Natural killer cell (primary cell): ENCODE measurements at regions not wholly inside any gene's neighbourhood (a gene's known extent, or its start where the extent isn't known, plus 50 kb on each side); places are given as distances from the start of the nearest gene placed in this dataset.

Experiments
- ATAC-seq, 3 donors: fragments of 150-1000 bp in 2 of 3; fragments of 200-7000 bp in 1 of 3; cut with Tn5 transposase; 1 replicate in 1 of 3; 2 replicates in 2 of 3; pipeline ENCODE4 v1.10.0; 2021; ENCODE audit warnings: mild to moderate bottlenecking in 2 of 3, moderate library complexity in 2 of 3
- DNase-seq, 2 donors: peaks; one replicate each; pipeline versions ENCODE4 v3.0.0 to v3.0.0-alpha.2; 2013 to 2021; ENCODE audit warnings: mixed read lengths in 1 of 2
- H3K27ac ChIP-seq: one replicate; pipeline ENCODE4 v1.5.1; 2013; ENCODE audit warnings: mild to moderate bottlenecking, low read length
- H3K27me3 ChIP-seq: one replicate; pipeline ENCODE4 v1.6.1; 2013; ENCODE audit warnings: low read length; ENCODE audit not compliant: control insufficient read depth, insufficient read depth
- H3K36me3 ChIP-seq: one replicate; pipeline ENCODE4 v1.6.1; 2013; ENCODE audit warnings: low read length; ENCODE audit not compliant: control insufficient read depth, insufficient read depth
- H3K4me1 ChIP-seq: one replicate; pipeline ENCODE4 v1.6.1; 2013; ENCODE audit warnings: low read length; ENCODE audit not compliant: control insufficient read depth, insufficient read depth
- H3K4me3 ChIP-seq: one replicate; pipeline ENCODE4 v1.5.1; 2013; ENCODE audit warnings: low read length
- H3K9me3 ChIP-seq: one replicate; pipeline ENCODE4 v1.6.1; 2013; ENCODE audit warnings: low read length; ENCODE audit not compliant: control insufficient read depth, insufficient read depth
- H3K27ac Mint-ChIP-seq, 2 donors: one replicate each; pipeline ENCODE4 v1.8.0; 2022; ENCODE audit warnings: mild to moderate bottlenecking in 2 of 2, mixed read lengths in 2 of 2, moderate library complexity in 1 of 2
- H3K27me3 Mint-ChIP-seq, 2 donors: one replicate each; pipeline ENCODE4 v1.8.0; 2022; ENCODE audit warnings: low read depth in 2 of 2, mixed read lengths in 2 of 2
- H3K36me3 Mint-ChIP-seq: one replicate; pipeline ENCODE4 v1.8.0; 2022; ENCODE audit warnings: mixed read lengths
- H3K4me1 Mint-ChIP-seq, 2 donors: one replicate each; pipeline ENCODE4 v1.8.0; 2022; ENCODE audit warnings: mixed read lengths in 2 of 2
- H3K4me3 Mint-ChIP-seq: one replicate; pipeline ENCODE4 v1.8.0; 2022; ENCODE audit warnings: mild to moderate bottlenecking, moderate library complexity, mixed read lengths
- H3K9me3 Mint-ChIP-seq, 2 donors: one replicate each; pipeline ENCODE4 v1.8.0; 2022; ENCODE audit warnings: mixed read lengths in 2 of 2
- CTCF ChIP-seq: fragments of 200-600 bp; IDR thresholded peaks from one replicate; pipeline ENCODE4 v1.8.0; 2022; ENCODE audit warnings: antibody characterized with exemption
- WGBS: methylation state at CpG from one replicate; pipeline ENCODE4 v1.1.7; 2013; ENCODE audit warnings: missing lambda C conversion rate; ENCODE audit not compliant: insufficient coverage; 5-methylcytosine and 5-hydroxymethylcytosine counted together
- intact Hi-C: fragments of 100-400 bp; cut with micrococcal nuclease; formaldehyde crosslinking; loops from one replicate; pipeline ENCODE4 v1.14.2; 2022

DNA sequence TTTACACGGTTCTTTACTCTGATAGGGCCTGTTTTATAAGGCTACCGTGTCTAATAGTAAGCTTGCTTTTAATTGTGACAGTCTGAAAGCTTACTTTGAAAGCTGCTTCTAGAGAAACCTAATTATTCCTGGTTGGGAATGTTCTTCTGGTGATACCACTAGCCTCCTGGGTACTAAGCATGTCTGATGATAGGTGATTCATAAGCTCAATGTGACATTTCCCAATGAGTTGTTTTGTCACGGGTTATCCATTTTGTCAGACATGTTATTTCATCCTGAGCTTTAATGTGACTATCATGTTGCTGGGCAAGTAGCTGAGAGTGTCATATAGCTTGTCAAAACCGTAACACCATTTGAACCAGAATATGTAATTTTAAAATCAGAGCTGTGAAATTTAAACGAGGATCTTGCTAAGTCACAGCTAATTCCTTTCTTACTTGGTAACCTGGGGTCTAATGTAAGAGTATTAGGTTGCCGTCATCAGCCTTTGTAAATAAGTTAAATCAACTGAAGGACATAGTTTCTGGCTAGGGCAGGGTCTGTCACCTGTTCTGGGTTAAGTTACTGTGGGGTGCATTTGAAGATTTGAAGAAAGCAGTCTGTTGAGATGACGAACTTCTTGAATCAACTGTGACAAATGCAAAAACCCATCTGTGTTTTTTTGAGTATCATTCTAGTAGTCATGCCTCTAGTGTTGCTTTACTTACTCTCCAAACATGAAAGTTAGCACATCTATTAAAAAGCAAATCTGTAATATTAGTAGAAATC is 529.2 kb downstream of the USP25 start:
- intact Hi-C loops: no loop called here
- Histone ChIP-seq H3K27me3 (no peaks in the 10 kb centered on the region), H3K4me3 (no peak overlapping the region), H3K27ac (no peak overlapping the region), H3K9me3 (no peaks in the 10 kb centered on the region), H3K36me3 (no peaks in the 10 kb centered on the region), H3K4me1 (no peaks in the 10 kb centered on the region)
- H3K4me1 Mint-ChIP-seq: no peaks in the 10 kb centered on the region
- no peak for TF ChIP-seq CTCF
- no peaks in the 10 kb centered on the region for H3K36me3 Mint-ChIP-seq
- 94% methylated on average over 7 of the region's 7 CpGs for WGBS
- DNase-seq: no peak
- ATAC-seq: no peak
- no peak overlapping the region for H3K4me3 Mint-ChIP-seq
- H3K27me3 Mint-ChIP-seq: no peaks in the 10 kb centered on the region
- H3K27ac Mint-ChIP-seq: no peak overlapping the region
- peaks cover 0 to 3% of the 10 kb centered on the region in 2 donors for H3K9me3 Mint-ChIP-seq

- DNase-seq (no peak), ATAC-seq (no peak)
- H3K9me3 ChIP-seq: no peaks in the 10 kb centered on the region
- no peak overlapping the region for H3K4me3 Mint-ChIP-seq
- no peaks in the 10 kb centered on the region for H3K4me1 Mint-ChIP-seq
- intact Hi-C loops: no loop called here
- no peaks in the 10 kb centered on the region for H3K9me3 Mint-ChIP-seq
- no peaks in the 10 kb centered on the region for H3K27me3 ChIP-seq
- H3K27ac ChIP-seq: no peak overlapping the region
- no peak overlapping the region for H3K4me3 ChIP-seq
- no peak overlapping the region for H3K27ac Mint-ChIP-seq
- no peaks in the 10 kb centered on the region for H3K36me3 ChIP-seq
- H3K36me3 Mint-ChIP-seq: no peaks in the 10 kb centered on the region
- H3K4me1 ChIP-seq: no peaks in the 10 kb centered on the region
- TF ChIP-seq CTCF: no peak
- no peaks in the 10 kb centered on the region for H3K27me3 Mint-ChIP-seq
Observed at GRCh38 chr21:16262091-16262490, 532.3 kb downstream of the USP25 start.

- no peaks in the 10 kb centered on the region for H3K27me3 ChIP-seq
- no peaks in the 10 kb centered on the region for H3K27me3 Mint-ChIP-seq
- no peak overlapping the region for H3K4me3 Mint-ChIP-seq
- no peaks in the 10 kb centered on the region for H3K36me3 Mint-ChIP-seq
- no peaks in the 10 kb centered on the region for H3K9me3 ChIP-seq
- H3K27ac Mint-ChIP-seq: no peak overlapping the region
- ATAC-seq (no peak), DNase-seq (no peak)
- no peak overlapping the region for H3K27ac ChIP-seq
- WGBS: 40% methylated on average over 2 of the region's 4 CpGs
- no peak overlapping the region for H3K4me3 ChIP-seq
- no peaks in the 10 kb centered on the region for H3K36me3 ChIP-seq
- peaks cover 0 to 3% of the 10 kb centered on the region in 2 donors for H3K9me3 Mint-ChIP-seq
- no peak for TF ChIP-seq CTCF
- H3K4me1 ChIP-seq: no peaks in the 10 kb centered on the region
- intact Hi-C loops: no loop called here
- no peaks in the 10 kb centered on the region for H3K4me1 Mint-ChIP-seq
Observed at GRCh38 chr21:16264319-16264718, 534.5 kb downstream of the USP25 start.

DNA sequence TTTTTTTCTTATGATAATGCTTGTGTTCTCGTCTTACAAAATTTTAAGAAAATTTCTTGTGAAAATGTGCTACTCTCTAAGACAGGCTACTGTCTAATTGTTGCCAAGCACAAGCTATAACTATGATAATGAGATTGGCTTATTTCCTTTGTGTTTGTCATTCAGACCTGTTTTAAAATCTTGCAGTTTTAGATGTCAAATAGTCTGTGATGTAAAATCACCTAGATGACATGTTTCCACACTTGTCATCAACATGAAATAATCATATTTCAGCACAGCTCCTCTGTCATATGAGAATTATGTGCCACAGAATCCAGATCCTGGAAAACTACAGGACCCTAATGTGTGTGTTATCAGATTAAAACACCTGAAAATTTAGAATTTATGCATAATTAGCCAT is 539.7 kb downstream of the USP25 start:
- Mint-ChIP-seq H3K36me3 (no peaks in the 10 kb centered on the region), H3K4me3 (no peak overlapping the region), H3K27ac (no peak overlapping the region), H3K4me1 (no peaks in the 10 kb centered on the region), H3K9me3 (peaks cover 0 to 3% of the 10 kb centered on the region in 2 donors), H3K27me3 (no peaks in the 10 kb centered on the region)
- no peaks in the 10 kb centered on the region for H3K9me3 ChIP-seq
- ATAC-seq (no peak), DNase-seq (no peak)
- TF ChIP-seq CTCF: no peak
- no peak overlapping the region for H3K27ac ChIP-seq
- H3K27me3 ChIP-seq: no peaks in the 10 kb centered on the region
- H3K4me3 ChIP-seq: no peak overlapping the region
- WGBS: no CpG with 5 or more reads among the region's 1 CpG
- H3K4me1 ChIP-seq: no peaks in the 10 kb centered on the region
- no peaks in the 10 kb centered on the region for H3K36me3 ChIP-seq
- intact Hi-C loops: no loop called here
